ENCODE measurements at regions not wholly inside any gene's neighbourhood (a gene's known extent, or its start where the extent isn't known, plus 50 kb on each side); places are given as distances from the start of the nearest gene placed in this dataset.

GRCh38 chr11:121696931-121697670 is 244.3 kb upstream of the SORL1-AS1 start:
- no peak for DNase-seq
- Mint-ChIP-seq H3K4me3 (no peak overlapping the region), H3K4me1 (no peaks in the 10 kb centered on the region), H3K27me3 (ENCODE audit: low read depth in 3 of 3) (peaks cover 0 to 10% (median 2%) of the 10 kb centered on the region in 3 donors), H3K9me3 (no peaks in the 10 kb centered on the region), H3K36me3 (peaks cover 0 to 6% (median 0%) of the 10 kb centered on the region in 3 donors), H3K27ac (no peak overlapping the region)

GRCh38 chr11:121696177-121696871 is 243.6 kb upstream of the SORL1-AS1 start:
- Mint-ChIP-seq H3K27me3 (ENCODE audit: low read depth in 3 of 3) (peaks cover 0 to 6% (median 2%) of the 10 kb centered on the region in 3 donors), H3K4me1 (no peaks in the 10 kb centered on the region), H3K36me3 (peaks cover 0 to 5% (median 0%) of the 10 kb centered on the region in 3 donors), H3K4me3 (no peak overlapping the region), H3K9me3 (no peaks in the 10 kb centered on the region), H3K27ac (no peak overlapping the region)
- DNase-seq = no peak

DNA sequence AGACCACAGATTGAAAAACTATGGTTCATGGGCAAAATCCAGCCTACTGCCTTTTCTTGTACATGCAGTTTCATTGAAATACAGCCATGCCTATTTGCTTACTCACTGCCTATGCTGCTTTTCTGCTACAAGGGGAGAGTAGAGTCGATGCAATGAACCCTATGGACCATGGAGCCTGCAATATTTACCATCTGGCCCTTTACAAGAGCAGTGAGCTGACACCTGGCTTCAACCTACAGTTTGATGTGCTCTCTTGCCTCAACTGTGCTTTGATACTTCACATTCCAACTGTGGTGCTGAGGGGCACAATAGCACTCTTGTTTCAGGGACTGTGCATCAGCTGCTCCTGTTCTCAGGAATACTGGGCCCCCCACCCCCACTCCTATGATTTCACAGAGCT is 239.5 kb upstream of the SORL1-AS1 start:
- Mint-ChIP-seq H3K4me1 (no peaks in the 10 kb centered on the region), H3K27ac (no peak overlapping the region), H3K27me3 (ENCODE audit: low read depth in 3 of 3) (peaks cover 0 to 6% (median 0%) of the 10 kb centered on the region in 3 donors), H3K36me3 (peaks cover 4 to 8% (median 6%) of the 10 kb centered on the region in 3 donors), H3K4me3 (no peak overlapping the region), H3K9me3 (no peaks in the 10 kb centered on the region)
- no peak for DNase-seq

DNA sequence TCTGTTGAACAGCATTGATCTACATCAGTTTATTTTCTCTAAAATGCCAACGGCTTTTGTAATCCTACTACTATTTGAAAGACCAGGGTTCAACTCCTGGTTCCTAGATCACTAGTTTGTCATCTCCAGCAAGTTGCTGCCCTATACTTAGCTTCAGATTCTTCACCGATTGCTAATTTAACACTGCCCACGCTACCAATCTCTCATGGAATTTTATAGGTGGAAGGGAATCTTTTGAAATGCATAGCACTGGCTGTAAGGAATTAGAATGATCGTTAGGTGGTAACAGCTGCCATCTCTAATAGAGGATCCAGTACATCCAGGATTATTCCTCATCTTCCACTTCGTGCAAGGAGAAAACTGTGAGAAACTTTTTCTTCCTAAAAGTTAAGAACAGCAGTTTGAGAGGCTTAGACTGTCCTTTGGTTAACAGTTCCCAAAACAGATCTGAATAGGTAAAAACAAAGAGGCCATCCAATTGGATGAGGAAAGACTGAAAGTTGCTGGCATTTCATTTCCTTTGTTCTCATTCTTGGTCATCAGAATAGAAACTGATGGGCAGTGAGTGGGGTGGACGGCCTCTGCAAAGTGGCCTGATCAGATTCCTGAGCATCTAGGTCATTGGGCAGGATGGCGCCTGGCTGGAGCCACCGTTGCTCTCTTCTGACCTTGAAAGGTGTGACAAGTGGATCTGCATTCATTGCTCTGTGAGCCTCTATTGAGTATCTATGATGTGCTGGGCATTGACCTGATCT is 236.3 kb upstream of the SORL1-AS1 start:
- Mint-ChIP-seq H3K27ac (no peak overlapping the region), H3K27me3 (ENCODE audit: low read depth in 3 of 3) (no peaks in the 10 kb centered on the region), H3K36me3 (peaks cover 4 to 17% (median 6%) of the 10 kb centered on the region in 3 donors), H3K9me3 (no peaks in the 10 kb centered on the region), H3K4me3 (no peak overlapping the region), H3K4me1 (no peaks in the 10 kb centered on the region)
- no peak for DNase-seq

DNA sequence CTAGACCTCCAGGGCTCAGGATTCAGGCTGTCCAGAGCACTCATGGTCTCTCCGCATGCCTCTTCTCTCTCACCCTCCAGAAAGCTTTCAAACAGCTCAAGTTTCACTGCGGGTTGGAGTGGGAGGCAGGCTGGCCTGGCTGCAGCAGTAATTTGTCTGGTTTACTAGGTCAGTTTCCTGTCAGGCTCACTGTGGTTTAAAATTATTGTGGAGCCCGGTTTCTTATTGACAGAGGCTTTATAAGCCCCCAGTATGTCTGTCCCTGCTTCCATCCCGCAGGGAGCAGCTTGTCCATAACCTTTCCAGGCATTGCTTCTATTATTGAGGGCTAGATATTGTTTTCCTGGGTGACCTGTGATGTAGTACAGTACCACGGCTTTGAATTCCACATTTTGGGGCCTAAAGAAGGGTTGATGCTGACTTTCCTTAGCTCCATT is 235.3 kb upstream of the SORL1-AS1 start:
- H3K4me3 Mint-ChIP-seq = no peak overlapping the region
- H3K36me3 Mint-ChIP-seq = peaks cover 4 to 17% (median 6%) of the 10 kb centered on the region in 3 donors
- H3K4me1 Mint-ChIP-seq = no peaks in the 10 kb centered on the region
- DNase-seq = no peak
- no peaks in the 10 kb centered on the region for H3K9me3 Mint-ChIP-seq
- H3K27ac Mint-ChIP-seq = no peak overlapping the region
- no peaks in the 10 kb centered on the region for H3K27me3 Mint-ChIP-seq (ENCODE audit: low read depth in 3 of 3)

DNA sequence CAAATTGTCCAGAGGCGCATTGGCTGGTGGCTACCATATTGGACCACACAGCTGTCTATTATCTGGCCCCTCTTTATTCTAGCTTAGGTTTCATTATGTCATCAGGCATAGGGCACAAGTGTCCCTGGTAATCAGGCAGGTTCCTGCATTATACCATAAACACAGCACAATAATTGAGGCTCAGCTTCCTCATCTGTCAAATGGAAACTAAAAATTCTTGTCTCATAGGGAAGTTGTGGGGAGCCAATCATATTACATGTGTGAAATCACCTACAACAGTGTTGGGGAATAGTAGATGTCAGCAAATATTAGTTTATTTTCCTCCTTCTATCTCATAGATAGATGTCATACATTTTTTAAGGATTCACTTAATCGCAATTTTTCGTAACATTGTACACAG is 231.0 kb upstream of the SORL1-AS1 start:
- peaks cover 3 to 20% (median 6%) of the 10 kb centered on the region in 3 donors for H3K36me3 Mint-ChIP-seq
- no peaks in the 10 kb centered on the region for H3K4me1 Mint-ChIP-seq
- H3K9me3 Mint-ChIP-seq = no peaks in the 10 kb centered on the region
- no peak overlapping the region for H3K4me3 Mint-ChIP-seq
- no peak for DNase-seq
- H3K27me3 Mint-ChIP-seq (ENCODE audit: low read depth in 3 of 3) = peaks cover 0 to 2% (median 0%) of the 10 kb centered on the region in 3 donors
- H3K27ac Mint-ChIP-seq = no peak overlapping the region

All from immature natural killer cell (primary cell).